Neural progenitor cell (in vitro differentiated cells): ENCODE measurements at regions not wholly inside any gene's neighbourhood (a gene's known extent, or its start where the extent isn't known, plus 50 kb on each side); places are given as distances from the start of the nearest gene placed in this dataset.

Experiments used
- DNase-seq: peaks from one replicate; pipeline ENCODE4 v3.0.0-alpha.2; 2016; ENCODE audit warnings: low spot score
- H2AFZ ChIP-seq: fragments of 200-600 bp; sonication (generic); replicated peaks from 2 replicates; pipeline ENCODE4 v1.6.1; 2016; ENCODE audit warnings: antibody characterized with exemption
- H3F3A ChIP-seq: fragments of 200-600 bp; sonication (generic); 2 replicates; pipeline ENCODE4 v1.6.1; 2016; ENCODE audit warnings: antibody characterized with exemption, low read depth
- H3K27ac ChIP-seq: fragments of 200-600 bp; sonication (generic); 2 replicates; pipeline ENCODE4 v1.5.1; 2016; ENCODE audit warnings: mild to moderate bottlenecking
- H3K27me3 ChIP-seq: fragments of 200-600 bp; sonication (generic); 2 replicates; pipeline ENCODE4 v1.6.1; 2016; ENCODE audit warnings: mild to moderate bottlenecking, moderate library complexity
- H3K36me3 ChIP-seq: fragments of 200-600 bp; sonication (generic); 2 replicates; pipeline ENCODE4 v1.5.1; 2016
- H3K4me1 ChIP-seq: fragments of 200-600 bp; sonication (generic); 2 replicates; pipeline ENCODE4 v1.6.1; 2016; ENCODE audit warnings: mixed run types
- H3K4me2 ChIP-seq: fragments of 200-600 bp; sonication (generic); 2 replicates; pipeline ENCODE4 v1.6.1; 2016
- H3K4me3 ChIP-seq: fragments of 200-600 bp; sonication (generic); 2 replicates; pipeline ENCODE4 v1.5.1; 2016
- H3K79me2 ChIP-seq: fragments of 200-600 bp; sonication (generic); 2 replicates; pipeline ENCODE4 v1.6.1; 2016; ENCODE audit warnings: low read depth
- H3K9ac ChIP-seq: fragments of 200-600 bp; sonication (generic); 2 replicates; pipeline ENCODE4 v1.6.1; 2016
- H3K9me3 ChIP-seq: fragments of 200-600 bp; sonication (generic); 2 replicates; pipeline ENCODE4 v1.5.1; 2016; ENCODE audit warnings: low read depth
- H4K20me1 ChIP-seq: fragments of 200-600 bp; sonication (generic); 2 replicates; pipeline ENCODE4 v1.6.1; 2016; ENCODE audit warnings: low read depth
- H3K27ac Mint-ChIP-seq: 3 replicates; pipeline ENCODE4 v1.8.0; 2021; ENCODE audit warnings: mixed read lengths
- H3K27me3 Mint-ChIP-seq: 2 replicates; pipeline ENCODE4 v1.8.0; 2022; ENCODE audit warnings: low read depth, mild to moderate bottlenecking, inconsistent platforms, moderate library complexity, mixed read lengths; ENCODE audit not compliant: insufficient read depth
- H3K36me3 Mint-ChIP-seq: 3 replicates; pipeline ENCODE4 v1.8.0; 2021; ENCODE audit warnings: mixed read lengths
- H3K4me1 Mint-ChIP-seq: 3 replicates; pipeline ENCODE4 v1.8.0; 2021; ENCODE audit warnings: mixed read lengths
- H3K4me3 Mint-ChIP-seq: 3 replicates; pipeline ENCODE4 v1.8.0; 2021; ENCODE audit warnings: mild to moderate bottlenecking, moderate library complexity, mixed read lengths
- H3K9me3 Mint-ChIP-seq: 3 replicates; pipeline ENCODE4 v1.8.0; 2020; ENCODE audit warnings: mixed read lengths
- EZH2 ChIP-seq: fragments of 200-600 bp; sonication (generic); IDR thresholded peaks from 2 replicates; pipeline ENCODE4 v1.6.1; 2017; ENCODE audit warnings: antibody characterized with exemption, mild to moderate bottlenecking, moderate library complexity
- EZH2phosphoT487 ChIP-seq: fragments of 200-600 bp; sonication (generic); IDR thresholded peaks from 2 replicates; pipeline ENCODE4 v1.6.1; 2017; ENCODE audit warnings: antibody characterized with exemption
- TF ChIP-seq, protein P1 (sequence below): fragments of 200-600 bp; sonication (generic); IDR thresholded peaks from 2 replicates; pipeline ENCODE4 v1.5.1; 2017; ENCODE audit warnings: antibody characterized with exemption, mild to moderate bottlenecking

- Mint-ChIP-seq H3K36me3 (no peaks in the 10 kb centered on the region), H3K27ac (no peak overlapping the region), H3K27me3 (no peaks in the 10 kb centered on the region), H3K4me1 (no peaks in the 10 kb centered on the region), H3K4me3 (no peak overlapping the region), H3K9me3 (peaks cover 2% of the 10 kb centered on the region)
- Histone ChIP-seq H3F3A (no peaks in the 10 kb centered on the region), H3K4me2 (no peak overlapping the region), H2AFZ (no peak overlapping the region), H3K27me3 (no peaks in the 10 kb centered on the region), H3K4me3 (no peak overlapping the region), H3K4me1 (no peaks in the 10 kb centered on the region), H3K79me2 (no peaks in the 10 kb centered on the region), H3K9ac (no peak overlapping the region), H4K20me1 (no peaks in the 10 kb centered on the region), H3K36me3 (no peaks in the 10 kb centered on the region), H3K9me3 (no peaks in the 10 kb centered on the region), H3K27ac (no peak overlapping the region)
- DNase-seq = no peak
- TF ChIP-seq EZH2 (no peak), EZH2phosphoT487 (no peak)
- TF ChIP-seq, protein P1, sequence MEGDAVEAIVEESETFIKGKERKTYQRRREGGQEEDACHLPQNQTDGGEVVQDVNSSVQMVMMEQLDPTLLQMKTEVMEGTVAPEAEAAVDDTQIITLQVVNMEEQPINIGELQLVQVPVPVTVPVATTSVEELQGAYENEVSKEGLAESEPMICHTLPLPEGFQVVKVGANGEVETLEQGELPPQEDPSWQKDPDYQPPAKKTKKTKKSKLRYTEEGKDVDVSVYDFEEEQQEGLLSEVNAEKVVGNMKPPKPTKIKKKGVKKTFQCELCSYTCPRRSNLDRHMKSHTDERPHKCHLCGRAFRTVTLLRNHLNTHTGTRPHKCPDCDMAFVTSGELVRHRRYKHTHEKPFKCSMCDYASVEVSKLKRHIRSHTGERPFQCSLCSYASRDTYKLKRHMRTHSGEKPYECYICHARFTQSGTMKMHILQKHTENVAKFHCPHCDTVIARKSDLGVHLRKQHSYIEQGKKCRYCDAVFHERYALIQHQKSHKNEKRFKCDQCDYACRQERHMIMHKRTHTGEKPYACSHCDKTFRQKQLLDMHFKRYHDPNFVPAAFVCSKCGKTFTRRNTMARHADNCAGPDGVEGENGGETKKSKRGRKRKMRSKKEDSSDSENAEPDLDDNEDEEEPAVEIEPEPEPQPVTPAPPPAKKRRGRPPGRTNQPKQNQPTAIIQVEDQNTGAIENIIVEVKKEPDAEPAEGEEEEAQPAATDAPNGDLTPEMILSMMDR = no peak
These were observed 86.4 kb upstream of the RORA start for GRCh38 chr15:61315471-61315870.

GRCh38 chr15:61314427-61314826 lies 85.3 kb upstream of the RORA start:
- no peaks in the 10 kb centered on the region for H3K79me2 ChIP-seq
- no peaks in the 10 kb centered on the region for H3K9me3 ChIP-seq
- no peaks in the 10 kb centered on the region for H3K27me3 Mint-ChIP-seq
- H3K27me3 ChIP-seq = no peaks in the 10 kb centered on the region
- H3K4me3 ChIP-seq = no peak overlapping the region
- no peaks in the 10 kb centered on the region for H3K4me1 Mint-ChIP-seq
- no peak for DNase-seq
- no peaks in the 10 kb centered on the region for H3K4me1 ChIP-seq
- H3K9me3 Mint-ChIP-seq = no peaks in the 10 kb centered on the region
- no peaks in the 10 kb centered on the region for H3K36me3 Mint-ChIP-seq
- no peak overlapping the region for H3K27ac Mint-ChIP-seq
- H3F3A ChIP-seq = no peaks in the 10 kb centered on the region
- H3K27ac ChIP-seq = no peak overlapping the region
- H3K36me3 ChIP-seq = no peaks in the 10 kb centered on the region
- no peak overlapping the region for H3K4me2 ChIP-seq
- no peaks in the 10 kb centered on the region for H4K20me1 ChIP-seq
- TF ChIP-seq EZH2 (no peak), EZH2phosphoT487 (no peak)
- TF ChIP-seq, protein P1 = no peak
- no peak overlapping the region for H3K4me3 Mint-ChIP-seq
- H3K9ac ChIP-seq = no peak overlapping the region
- no peak overlapping the region for H2AFZ ChIP-seq

GRCh38 chr15:61309617-61310016 lies 80.5 kb upstream of the RORA start:
- no peaks in the 10 kb centered on the region for H3K36me3 ChIP-seq
- DNase-seq = no peak
- H3K27ac ChIP-seq = no peak overlapping the region
- Mint-ChIP-seq H3K4me1 (no peaks in the 10 kb centered on the region), H3K4me3 (no peak overlapping the region), H3K27ac (no peak overlapping the region), H3K27me3 (no peaks in the 10 kb centered on the region), H3K36me3 (no peaks in the 10 kb centered on the region), H3K9me3 (no peaks in the 10 kb centered on the region)
- TF ChIP-seq, protein P1 = no peak
- no peak for TF ChIP-seq EZH2
- TF ChIP-seq EZH2phosphoT487 = no peak
- no peak overlapping the region for H3K4me3 ChIP-seq
- no peak overlapping the region for H3K4me2 ChIP-seq
- H3F3A ChIP-seq = no peaks in the 10 kb centered on the region
- no peak overlapping the region for H3K9ac ChIP-seq
- no peaks in the 10 kb centered on the region for H3K79me2 ChIP-seq
- no peaks in the 10 kb centered on the region for H3K9me3 ChIP-seq
- H2AFZ ChIP-seq = no peak overlapping the region
- no peaks in the 10 kb centered on the region for H3K4me1 ChIP-seq
- no peaks in the 10 kb centered on the region for H4K20me1 ChIP-seq
- H3K27me3 ChIP-seq = no peaks in the 10 kb centered on the region
